HepG2 (cell line): ENCODE measurements at regions not wholly inside any gene's neighbourhood (a gene's known extent, or its start where the extent isn't known, plus 50 kb on each side); places are given as distances from the start of the nearest gene placed in this dataset.

ENCODE experiments used
- BRD4 ChIP-seq: sonication (generic); formaldehyde crosslinking; IDR thresholded peaks from 2 replicates; pipeline ENCODE4 v1.4.0; 2020; ENCODE audit warnings: missing genetic modification reagents
- ELF4 ChIP-seq: sonication (generic); formaldehyde crosslinking; IDR thresholded peaks from 2 replicates; pipeline ENCODE4 v1.5.0; 2020; ENCODE audit warnings: missing genetic modification reagents, mild to moderate bottlenecking, moderate library complexity, borderline replicate concordance
- ESRRA ChIP-seq: sonication (generic); formaldehyde crosslinking; IDR thresholded peaks from 2 replicates; pipeline ENCODE4 v1.5.1; 2020; ENCODE audit warnings: mild to moderate bottlenecking, low read depth, missing genetic modification reagents
- ETV5 ChIP-seq: IDR thresholded peaks from 2 replicates; pipeline ENCODE4 v1.6.1; 2018; ENCODE audit warnings: missing biosample characterization, missing genetic modification reagents, inconsistent platforms, borderline replicate concordance
- HBP1 ChIP-seq: IDR thresholded peaks from 2 replicates; pipeline ENCODE4 v1.6.1; 2016; ENCODE audit warnings: low read depth, control low read depth
- KAT7 ChIP-seq: IDR thresholded peaks from 2 replicates; pipeline ENCODE4 v1.6.1; 2018; ENCODE audit warnings: borderline replicate concordance, missing compliant biosample characterization
- MTERF4 ChIP-seq: sonication (generic); formaldehyde crosslinking; IDR thresholded peaks from 2 replicates; pipeline ENCODE4 v1.8.0; 2023; ENCODE audit warnings: mild to moderate bottlenecking, missing genetic modification reagents
- POLR2G ChIP-seq: fragments of 200-400 bp; formaldehyde crosslinking; IDR thresholded peaks from 2 replicates; pipeline ENCODE4 v1.6.1; 2018; ENCODE audit warnings: mild to moderate bottlenecking, low read depth, low read length, moderate library complexity
- SP4 ChIP-seq: sonication (generic); formaldehyde crosslinking; IDR thresholded peaks from 2 replicates; pipeline ENCODE4 v1.8.1; 2023; ENCODE audit warnings: mild to moderate bottlenecking, missing genetic modification reagents
- SRY ChIP-seq: sonication (generic); formaldehyde crosslinking; IDR thresholded peaks from 2 replicates; pipeline ENCODE4 v1.8.0; 2022; ENCODE audit warnings: mild to moderate bottlenecking, missing genetic modification reagents
- SUZ12 ChIP-seq: fragments of 150-350 bp; IDR thresholded peaks from 2 replicates; pipeline ENCODE4 v1.6.1; 2014; ENCODE audit warnings: low read depth, low read length
- TFDP2 ChIP-seq: sonication (generic); formaldehyde crosslinking; IDR thresholded peaks from 2 replicates; pipeline ENCODE4 v1.4.0; 2020; ENCODE audit warnings: missing genetic modification reagents
- TIGD3 ChIP-seq: sonication (generic); formaldehyde crosslinking; IDR thresholded peaks from 2 replicates; pipeline ENCODE4 v1.5.1; 2020; ENCODE audit warnings: mild to moderate bottlenecking, missing genetic modification reagents, borderline replicate concordance
- ZBTB38 ChIP-seq: sonication (generic); formaldehyde crosslinking; IDR thresholded peaks from 2 replicates; pipeline ENCODE4 v1.5.1; 2020; ENCODE audit warnings: mild to moderate bottlenecking, missing genetic modification reagents
- ZBTB7B ChIP-seq: sonication (generic); formaldehyde crosslinking; IDR thresholded peaks from 2 replicates; pipeline ENCODE4 v1.4.0; 2020; ENCODE audit warnings: missing genetic modification reagents
- ZNF263 ChIP-seq: sonication (generic); formaldehyde crosslinking; IDR thresholded peaks from 2 replicates; pipeline ENCODE4 v1.4.0; 2020; ENCODE audit warnings: missing genetic modification reagents
- ZNF264 ChIP-seq: sonication (generic); formaldehyde crosslinking; IDR thresholded peaks from 2 replicates; pipeline ENCODE4 v1.4.0; 2020; ENCODE audit warnings: missing genetic modification reagents
- ZNF609 ChIP-seq: sonication (generic); formaldehyde crosslinking; IDR thresholded peaks from 2 replicates; pipeline ENCODE4 v1.4.0; 2020; ENCODE audit warnings: mild to moderate bottlenecking, missing genetic modification reagents, borderline replicate concordance
- ZNF740 ChIP-seq: sonication (generic); formaldehyde crosslinking; IDR thresholded peaks from 2 replicates; pipeline ENCODE4 v1.4.0; 2020; ENCODE audit warnings: missing genetic modification reagents

GRCh38 chr14:50000380-50001150, 107.7 kb downstream of the ARF6 start (continued):
- TF ChIP-seq MTERF4 (CRISPR knock-in tag) (no peak), POLR2G (peak; percentile 47; the same call in 1 of the 2 replicates), ZNF740 (CRISPR knock-in tag) (no peak), BRD4 (CRISPR knock-in tag) (0 out of 2 replicates have a peak, but pooled peaks have one; percentile 53), ZNF609 (CRISPR knock-in tag) (no peak), HBP1 (CRISPR knock-in tag) (0 out of 2 replicates have a peak, but pooled peaks have one; percentile 15), TFDP2 (no peak), ZNF263 (CRISPR knock-in tag) (no peak), ZBTB38 (peak; percentile 43; the same call in 1 of the 2 replicates), ETV5 (CRISPR knock-in tag) (no peak), ELF4 (CRISPR knock-in tag) (no peak), ZNF264 (no peak), SRY (no peak), SP4 (CRISPR knock-in tag) (no peak; the same call in 1 of the 2 replicates), TIGD3 (CRISPR knock-in tag) (no peak), KAT7 (CRISPR knock-in tag) (no peak), ZBTB7B (CRISPR knock-in tag) (peak; percentile 40; the same call in 1 of the 2 replicates), ESRRA (CRISPR knock-in tag) (peak; percentile 85), SUZ12 (no peak)
